GM18520 (cell line): ENCODE measurements at regions not wholly inside any gene's neighbourhood (a gene's known extent, or its start where the extent isn't known, plus 50 kb on each side); places are given as distances from the start of the nearest gene placed in this dataset.
A peak's percentile ranks its signal among the peaks of the same experiment; 100 is the strongest.

Experiments
- ATAC-seq: cut with Tn5 transposase; IDR thresholded peaks from one replicate; pipeline ENCODE4 v1.9.1; 2021; ENCODE audit not compliant: unreplicated experiment

DNA sequence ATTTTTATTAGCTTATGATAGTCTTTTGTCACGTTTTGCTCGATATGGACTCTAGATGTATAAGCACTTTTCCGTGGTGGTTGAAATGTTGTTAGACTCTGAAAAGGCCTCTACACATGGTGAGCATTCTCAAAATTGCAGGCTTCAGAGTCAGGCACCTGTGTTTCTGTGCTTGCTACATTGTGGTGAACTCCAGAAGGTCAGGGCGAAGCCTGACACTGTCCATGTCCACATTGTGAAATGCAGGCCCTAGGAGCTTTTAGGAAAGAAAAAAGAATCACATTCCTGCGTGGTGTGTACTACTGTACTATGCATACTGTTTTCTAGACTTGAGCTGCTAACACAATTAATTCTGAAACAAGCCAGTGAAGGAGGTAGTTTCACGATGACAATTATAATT is 86.3 kb downstream of the HS3ST1 start:
- no peak for ATAC-seq

DNA sequence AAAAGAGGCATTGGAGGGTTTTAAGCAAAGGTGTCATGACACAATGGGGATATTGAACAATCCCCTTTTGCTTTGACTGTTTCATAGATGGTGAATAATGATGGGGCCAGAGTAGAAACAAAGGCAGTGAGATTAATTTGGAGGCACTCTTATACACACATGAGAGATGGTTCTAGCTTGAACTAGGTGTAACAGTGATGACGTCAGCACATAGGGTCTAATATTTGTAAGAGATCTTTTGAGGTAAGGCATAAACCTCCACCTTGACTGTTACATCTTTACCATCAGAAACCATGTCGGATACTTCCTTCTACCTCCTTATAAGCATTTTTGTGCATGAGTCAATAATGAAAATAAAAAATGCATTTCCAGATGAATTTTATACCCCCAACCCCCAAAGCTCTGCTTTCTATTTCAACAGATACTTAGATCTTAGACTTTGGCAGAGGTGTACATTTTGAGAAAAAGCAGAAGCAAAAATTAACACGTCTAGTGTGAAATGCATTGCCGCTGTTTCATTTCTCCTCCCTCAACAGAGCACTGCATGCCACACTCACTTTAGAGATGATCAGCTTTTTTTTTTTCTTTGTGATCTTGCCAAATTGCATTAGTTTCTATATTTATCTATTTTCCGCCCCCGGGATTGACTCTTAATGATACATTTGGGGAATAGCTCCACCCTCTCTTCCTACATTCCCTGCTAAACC is 87.2 kb downstream of the HS3ST1 start:
- ATAC-seq = peak; percentile 46

DNA sequence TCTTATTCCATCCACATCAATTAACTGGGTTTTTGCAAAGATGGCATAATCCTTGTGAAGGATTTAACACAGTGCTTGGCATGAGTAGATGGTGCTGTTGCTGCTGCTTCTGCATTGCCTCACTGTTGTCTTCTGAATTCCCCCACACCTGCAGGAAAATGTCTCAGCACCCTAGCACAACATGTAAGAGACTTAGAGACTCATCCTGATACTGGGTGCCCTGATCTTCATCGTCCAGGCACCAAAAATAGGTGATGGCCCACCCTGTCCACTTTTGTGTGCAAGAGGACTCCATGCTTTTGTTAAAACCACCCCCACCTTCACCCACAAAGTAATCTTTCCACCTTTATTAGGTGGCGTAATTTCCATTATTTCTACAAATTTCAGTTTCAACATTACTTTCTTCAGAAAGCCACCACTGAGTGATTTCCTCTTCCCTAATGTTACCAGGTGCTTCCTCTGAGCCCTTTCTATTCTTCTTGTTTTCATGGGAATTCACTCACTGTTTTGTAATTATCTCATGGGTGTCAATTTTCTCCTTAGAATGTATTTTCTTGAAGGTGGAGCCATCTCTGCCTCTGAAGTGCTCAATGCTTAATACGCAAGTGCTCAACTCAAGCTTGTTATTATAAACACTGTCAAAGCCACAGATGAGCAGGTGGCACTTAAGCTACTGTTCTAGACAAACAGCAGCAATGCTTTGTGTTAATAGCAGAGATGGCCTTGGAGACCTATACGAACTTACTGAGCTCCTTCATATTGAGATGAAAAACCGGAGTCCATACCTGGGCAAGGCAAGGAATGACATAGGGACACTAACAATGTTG is 89.5 kb downstream of the HS3ST1 start:
- ATAC-seq = peak; percentile 38

DNA sequence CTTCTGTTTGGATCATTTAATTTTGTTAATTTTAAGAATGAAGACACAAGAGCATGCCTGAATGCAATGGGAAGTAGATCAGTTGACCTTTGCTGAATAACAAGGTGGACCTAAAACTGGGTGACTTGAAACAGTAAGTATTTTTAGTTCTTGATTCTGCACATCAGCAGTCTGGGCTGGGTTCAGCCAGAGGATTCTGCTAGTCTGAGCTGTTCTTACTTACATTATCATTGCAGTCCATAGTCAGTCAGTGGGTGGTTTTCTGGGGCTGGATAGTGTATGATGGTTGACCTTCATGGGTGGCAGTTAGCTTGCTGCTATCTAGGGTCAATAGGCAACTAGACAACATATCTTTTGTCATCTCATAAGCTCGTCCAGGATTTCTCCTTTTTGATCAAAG is 91.4 kb downstream of the HS3ST1 start:
- ATAC-seq = no peak

DNA sequence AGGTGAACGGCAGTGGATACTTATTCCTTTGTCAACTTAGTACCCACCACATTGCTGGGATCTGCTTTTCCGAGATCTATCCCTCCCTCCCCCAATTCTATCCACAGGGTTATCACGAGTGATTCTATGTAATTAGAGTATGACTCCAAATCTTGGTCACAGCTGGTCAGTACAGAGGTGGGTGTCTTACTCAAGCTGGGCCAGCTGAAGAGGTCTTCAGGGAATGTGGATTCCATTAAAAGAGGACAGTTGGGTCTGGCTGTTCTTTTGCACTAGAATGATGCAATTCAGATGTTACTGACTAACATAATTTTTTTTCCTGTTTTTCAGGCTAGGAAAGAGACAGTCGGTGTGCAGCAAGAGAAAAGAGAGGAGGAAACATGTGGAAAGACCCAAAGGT is 92.3 kb downstream of the HS3ST1 start:
- ATAC-seq = no peak

DNA sequence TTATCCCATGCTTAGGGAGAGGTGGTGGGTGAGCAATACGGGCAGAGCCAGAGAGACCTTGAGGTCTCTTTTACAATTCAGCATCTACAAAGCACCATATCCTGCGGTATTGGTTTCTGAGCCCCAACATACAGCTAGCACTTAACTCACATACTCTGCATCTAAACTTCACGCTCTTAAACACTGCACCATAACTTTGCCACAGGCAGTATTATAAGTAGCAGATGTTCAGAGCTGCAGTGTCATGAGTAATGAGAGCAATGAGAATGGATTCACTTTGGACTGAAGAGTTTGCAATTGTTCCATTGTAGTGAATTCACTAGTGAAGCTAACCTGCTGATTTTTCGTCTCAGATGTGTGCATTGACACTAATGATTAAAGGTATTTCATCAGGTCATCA is 93.8 kb downstream of the HS3ST1 start:
- no peak for ATAC-seq

DNA sequence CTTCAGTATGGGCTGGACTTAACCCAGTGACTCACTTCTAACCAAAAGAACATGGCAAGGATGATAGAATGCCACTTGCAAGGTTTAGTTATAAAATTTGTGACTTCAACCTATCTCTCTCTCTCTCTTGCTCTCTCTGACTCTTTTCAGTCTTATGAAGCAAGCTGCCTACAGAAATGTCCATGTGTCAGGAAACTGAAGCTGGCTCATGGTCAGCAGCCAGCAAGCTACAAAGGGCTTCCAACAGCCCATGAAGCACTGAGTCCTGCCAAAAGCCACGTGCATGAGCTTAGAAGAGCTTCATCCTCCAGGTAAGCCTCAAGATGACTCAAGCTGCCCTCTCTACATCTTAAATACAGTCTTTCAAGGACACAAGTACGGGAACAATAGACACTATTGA is 100.3 kb downstream of the HS3ST1 start:
- ATAC-seq = no peak

DNA sequence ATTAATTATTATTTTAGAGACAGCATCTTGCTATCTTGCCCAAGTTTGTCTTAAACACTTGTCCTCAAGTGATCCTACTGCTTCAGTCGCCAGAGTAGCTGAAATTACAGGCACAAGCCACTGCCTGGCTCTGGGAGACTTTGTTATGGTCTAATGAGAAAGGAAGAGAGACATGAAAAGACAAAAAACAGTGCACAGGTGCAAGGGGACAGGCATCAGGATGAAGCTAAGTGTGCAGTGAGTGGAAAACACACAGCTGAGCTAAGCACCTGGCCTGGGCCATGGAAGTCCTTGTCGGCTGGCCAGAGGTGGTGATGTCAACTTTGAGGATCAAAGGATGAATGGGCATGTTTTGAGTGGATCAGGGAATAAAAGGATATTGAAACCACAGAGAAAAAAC is 102.7 kb downstream of the HS3ST1 start:
- no peak for ATAC-seq

DNA sequence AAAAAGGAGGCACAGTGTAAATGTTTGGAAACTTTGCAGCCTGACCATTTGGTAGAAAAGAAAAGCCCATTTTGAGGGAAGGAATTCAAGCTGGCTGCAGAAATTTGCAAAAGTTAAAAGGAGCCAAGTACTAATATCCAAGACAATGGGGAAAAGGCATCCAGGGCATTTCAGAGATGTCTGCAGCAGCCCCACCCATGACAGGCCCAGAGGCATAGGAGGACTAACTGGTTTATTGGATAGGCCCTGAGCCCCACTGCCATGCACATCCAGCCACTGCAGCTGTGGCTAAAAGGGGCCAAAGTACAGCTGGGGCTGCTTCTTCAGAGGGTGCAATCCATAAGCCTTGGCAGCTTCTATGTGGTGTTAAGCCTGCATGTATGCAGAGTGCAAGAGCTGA is 104.9 kb downstream of the HS3ST1 start:
- ATAC-seq = no peak

DNA sequence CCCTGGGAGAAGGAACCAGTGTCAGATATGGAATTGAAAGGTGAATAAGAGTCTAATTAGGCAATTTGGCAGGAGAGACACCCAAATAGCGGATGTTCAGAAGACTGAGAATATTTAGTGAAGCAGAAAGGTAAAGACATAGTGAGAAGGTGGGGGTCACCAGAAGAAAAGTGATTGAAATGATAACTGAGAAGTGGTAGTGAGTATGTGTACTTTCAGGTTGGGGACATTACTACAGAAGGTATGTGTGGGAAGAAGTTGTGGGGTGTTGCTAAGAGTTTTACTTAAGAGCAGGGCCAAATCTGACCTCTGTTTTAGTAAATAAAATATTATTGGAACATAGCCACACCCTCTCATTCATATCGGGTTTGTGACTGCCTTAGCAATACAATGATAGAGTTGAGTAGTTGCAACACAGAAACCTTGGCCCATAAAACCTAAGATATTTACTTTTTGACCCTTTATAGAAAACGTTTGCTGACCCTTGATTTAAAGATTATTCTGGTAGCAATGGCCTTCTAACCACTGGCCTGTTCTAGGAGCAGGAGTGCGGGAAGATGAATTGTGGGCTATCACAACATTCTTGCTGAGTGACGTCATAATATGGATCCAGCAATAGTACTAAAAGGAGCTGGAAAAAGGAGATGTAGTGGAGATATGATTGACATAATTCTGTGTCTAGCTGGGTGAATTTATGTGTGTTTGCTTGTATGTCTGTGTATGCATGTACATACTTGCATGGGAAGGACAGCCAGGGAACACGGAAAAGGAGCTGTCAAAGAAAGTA is 115.3 kb downstream of the HS3ST1 start:
- no peak for ATAC-seq

DNA sequence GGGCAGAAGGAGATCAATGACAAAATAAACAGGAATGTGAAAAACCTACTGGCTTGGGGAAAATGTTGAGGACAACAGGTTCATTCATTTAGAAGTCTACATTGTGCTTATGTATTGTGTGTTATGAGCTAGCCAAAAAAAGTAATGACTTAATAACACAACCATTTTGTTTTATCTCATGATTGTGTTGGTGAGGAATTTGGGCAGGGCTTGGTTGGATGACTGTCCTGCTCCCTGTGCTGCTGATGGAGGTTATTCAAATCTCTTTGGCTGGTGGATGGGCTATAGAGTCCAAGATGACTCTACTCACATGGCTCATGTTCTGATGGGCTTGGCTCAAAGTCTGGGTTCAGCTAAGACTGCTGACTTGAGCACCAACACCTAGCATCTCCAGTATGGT is 116.3 kb downstream of the HS3ST1 start:
- ATAC-seq = no peak

DNA sequence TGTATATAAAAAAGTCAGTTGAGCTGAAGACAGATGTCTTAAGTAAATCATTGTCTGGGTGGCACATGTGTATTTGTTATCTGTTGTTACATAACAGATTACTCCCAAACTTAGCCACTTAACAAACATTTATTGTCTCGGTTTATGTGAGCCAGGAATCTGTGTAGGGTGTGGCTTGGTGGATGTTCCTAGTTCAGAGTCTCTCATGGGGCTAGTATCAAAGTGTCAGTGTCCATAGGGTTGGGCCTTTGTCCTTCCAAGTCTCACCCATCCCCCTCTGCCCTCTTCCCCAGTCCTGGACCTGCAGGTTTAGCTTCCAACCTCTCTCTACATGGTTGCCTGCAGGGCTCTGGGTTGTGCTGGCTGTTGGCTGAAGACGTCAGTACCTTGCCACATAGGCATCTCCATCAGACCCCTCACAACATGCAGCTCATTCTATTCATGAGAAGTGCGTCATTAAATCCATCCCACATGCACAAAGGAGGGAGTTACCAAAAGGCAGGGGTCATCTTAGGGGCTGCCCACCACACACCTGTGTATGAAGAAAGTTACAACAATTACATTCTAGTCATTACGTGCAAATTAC is 127.5 kb downstream of the HS3ST1 start:
- ATAC-seq = no peak

DNA sequence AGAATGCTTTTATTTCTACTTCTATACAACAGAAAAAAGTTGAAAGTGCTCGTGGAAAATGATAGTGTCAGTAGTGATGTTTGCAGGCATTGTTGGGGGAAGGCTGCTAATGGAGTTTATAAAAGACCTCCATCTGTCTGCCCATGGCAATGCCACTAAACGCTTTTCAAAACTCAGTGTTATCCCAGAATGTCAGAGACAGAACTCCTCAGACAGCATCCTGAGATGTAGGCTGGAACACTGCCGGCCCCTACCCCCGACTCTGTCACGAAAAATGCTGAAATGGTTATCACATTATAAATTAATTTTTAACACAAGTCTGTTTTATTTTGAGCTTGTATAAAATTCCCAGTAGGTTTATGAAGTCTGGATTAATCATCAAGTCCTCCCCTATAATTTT is 128.9 kb downstream of the HS3ST1 start:
- ATAC-seq = no peak

DNA sequence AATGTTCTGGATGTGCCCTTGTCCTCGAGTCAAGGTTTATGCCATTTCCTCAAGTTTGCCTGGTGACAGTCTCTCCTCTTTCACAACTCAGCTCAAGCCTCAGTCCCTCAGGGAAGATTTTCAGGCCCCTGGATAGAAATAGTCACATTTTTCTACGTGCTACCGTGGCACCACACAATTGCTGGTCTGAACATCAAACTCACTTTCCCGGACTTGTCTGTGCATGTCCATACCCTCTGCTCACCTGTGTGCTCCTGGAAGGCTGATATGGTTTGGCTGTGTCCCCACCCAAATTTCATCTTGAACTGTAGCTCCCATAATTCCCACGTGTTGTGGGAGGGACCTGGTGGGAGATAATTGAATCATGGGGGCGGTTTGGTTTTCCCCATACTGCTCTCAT is 129.7 kb downstream of the HS3ST1 start:
- no peak for ATAC-seq

DNA sequence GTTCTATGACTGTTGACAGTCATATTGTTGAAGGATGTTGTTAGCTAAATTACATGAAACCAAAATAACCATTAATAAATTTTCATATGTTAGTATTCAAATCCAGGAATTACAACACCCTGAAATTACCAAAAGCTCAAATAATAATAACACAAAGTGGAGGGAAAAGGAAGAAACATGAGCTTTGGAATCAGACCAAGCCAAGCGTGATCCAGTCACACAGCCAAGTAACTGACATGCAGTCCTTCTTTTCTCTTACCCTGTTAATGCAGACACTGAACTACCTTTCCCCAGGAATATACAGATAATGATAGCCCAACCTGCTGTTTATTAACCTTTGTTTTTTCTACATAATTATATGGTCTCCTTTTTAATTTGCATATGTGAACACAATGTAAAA is 130.2 kb downstream of the HS3ST1 start:
- no peak for ATAC-seq

DNA sequence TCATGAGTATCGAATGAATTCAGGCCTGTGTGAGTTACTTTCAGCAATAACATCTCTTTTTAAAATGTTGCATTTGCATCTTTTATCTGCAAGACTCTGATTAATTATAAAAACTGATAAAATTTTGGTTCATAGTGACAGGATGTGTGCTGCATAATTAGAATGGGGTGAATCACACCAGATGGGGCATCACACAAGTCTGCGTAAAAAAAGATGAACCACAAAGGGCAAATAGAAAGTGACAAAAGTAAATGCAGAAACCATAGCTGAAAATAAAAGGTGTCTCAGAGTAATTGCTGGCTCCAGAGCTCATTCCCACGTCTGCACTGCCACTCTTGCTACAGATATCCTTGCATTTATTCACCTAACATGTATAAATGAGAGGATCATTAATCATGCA is 131.1 kb downstream of the HS3ST1 start:
- ATAC-seq = peak; percentile 65

DNA sequence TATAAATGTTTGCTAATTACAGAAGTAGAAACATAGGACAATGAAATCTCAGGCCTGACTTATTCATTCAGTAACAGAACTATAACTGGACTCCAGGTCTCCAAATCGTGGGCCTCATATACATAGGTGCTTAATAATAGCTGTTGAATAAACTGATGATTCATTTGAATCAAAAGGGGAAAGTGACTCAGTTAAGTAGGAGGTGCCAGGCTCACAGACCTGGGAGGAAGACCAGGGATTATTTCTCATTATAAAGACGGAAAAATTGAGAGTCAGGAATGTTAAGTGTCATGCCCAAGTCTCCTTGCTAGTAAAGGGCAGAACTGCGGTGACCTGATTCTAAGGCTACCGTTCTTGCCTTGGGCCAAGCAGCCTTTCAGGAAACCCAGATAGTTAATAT is 131.5 kb downstream of the HS3ST1 start:
- no peak for ATAC-seq

DNA sequence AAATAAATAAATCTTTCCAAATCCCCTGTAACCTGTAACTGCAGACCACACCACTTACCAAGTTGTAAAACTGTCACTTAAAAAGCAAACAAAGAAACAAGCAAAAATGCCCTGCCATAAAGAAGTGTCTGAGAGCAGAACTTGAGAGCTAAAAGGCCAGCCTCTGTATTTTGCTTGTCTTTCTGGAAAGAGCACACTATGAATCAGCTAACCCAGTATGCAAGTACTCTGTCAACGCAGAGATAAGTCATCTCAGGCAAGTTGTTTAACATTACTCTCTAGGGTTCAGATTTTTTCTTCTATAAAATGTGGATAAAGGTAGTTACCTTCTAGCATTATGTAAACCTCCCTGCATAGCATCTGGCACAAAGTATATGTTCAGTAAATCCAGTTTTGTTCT is 134.8 kb downstream of the HS3ST1 start:
- ATAC-seq = no peak

DNA sequence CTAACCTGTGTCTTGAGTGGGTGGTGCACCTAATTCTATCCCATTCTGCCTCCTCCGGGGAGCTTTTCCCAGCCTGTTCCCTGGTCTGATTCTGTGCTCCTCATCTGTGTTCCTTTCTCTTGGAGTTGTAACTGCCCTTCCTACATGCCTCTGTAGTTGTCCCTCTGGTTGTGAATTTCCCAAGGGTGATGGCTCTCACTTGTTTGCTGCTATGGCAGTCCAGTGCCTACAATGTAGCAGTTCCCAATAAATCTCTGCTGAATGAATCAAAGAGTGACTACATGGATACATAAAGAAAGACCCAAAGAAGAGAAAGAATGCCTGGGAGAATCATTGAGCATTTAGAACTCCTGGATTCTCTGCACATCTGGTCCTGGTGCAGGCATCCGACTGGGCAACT is 141.6 kb downstream of the HS3ST1 start:
- no peak for ATAC-seq

DNA sequence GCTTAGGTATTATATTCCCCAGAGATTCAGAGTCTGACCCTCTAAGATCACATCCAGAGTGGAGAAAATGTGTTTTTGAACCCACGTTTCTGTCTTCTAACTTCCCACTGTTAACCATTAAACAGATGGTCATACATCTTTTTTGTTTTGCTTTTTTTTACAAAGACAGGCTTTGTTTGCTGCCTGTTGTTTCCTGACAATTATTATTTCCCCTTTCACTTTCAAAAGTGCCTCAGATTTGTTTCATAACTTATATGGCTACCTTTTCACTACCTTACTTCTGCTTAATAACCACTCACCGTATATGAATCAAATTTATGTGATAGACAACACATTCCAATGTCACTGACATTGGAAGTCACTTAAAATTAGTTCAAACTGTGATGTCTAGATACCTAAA is 142.2 kb downstream of the HS3ST1 start:
- ATAC-seq = peak; percentile 66

DNA sequence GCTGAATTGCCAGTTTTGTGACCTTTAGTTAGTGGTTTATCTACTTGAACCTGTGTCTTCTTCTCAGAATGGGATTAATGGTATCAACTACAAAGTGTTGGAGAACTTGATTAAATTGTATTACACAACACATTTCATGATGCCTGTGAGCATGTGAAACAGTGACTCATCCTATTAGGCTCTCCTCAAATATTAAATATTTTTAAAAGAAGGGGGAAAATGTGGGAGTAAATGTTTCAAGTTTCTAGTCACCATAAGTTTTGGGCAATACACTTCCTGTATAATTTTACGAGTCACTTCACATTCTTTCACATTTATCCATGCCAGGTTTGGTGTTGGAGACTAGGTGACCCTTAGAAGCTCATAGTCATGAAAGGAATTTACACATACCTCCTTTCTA is 147.0 kb downstream of the HS3ST1 start:
- ATAC-seq = no peak

DNA sequence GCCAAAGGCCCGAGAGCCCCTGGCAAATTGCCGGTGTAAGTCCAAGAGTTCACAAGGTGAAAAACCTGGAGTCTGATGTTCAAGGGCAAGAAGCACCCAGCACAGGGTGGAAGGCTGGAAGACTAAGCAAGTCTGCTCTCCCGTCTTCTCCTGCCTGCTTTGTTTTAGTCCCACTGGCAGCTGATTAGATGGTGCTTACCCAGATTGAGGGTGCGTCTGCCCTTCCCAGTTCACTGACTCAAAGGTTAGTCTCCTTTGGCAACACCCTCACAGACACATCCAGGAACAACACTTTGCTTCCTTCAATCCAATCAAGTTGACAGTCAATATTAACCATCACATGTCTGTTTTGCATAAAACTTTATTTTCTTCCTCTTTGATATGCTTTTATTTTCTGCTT is 157.4 kb downstream of the HS3ST1 start:
- ATAC-seq = no peak
